ENCODE measurements at regions not wholly inside any gene's neighbourhood (a gene's known extent, or its start where the extent isn't known, plus 50 kb on each side); places are given as distances from the start of the nearest gene placed in this dataset.

- 46 to 63% methylated on average over 9 of the region's 9 CpGs for WGBS, 2 donors
- no peaks in the 10 kb centered on the region for H3K36me3 ChIP-seq (ENCODE audit: low read depth, missing control alignments)
- no peak overlapping the region for H3K4me3 ChIP-seq
- no peak overlapping the region for H3K27ac ChIP-seq
- DNase-seq: peak; percentile 76
- no peaks in the 10 kb centered on the region for H3K27me3 ChIP-seq
- H3K9me3 ChIP-seq: no peaks in the 10 kb centered on the region
- TF ChIP-seq CTCF (IDR thresholded peaks at IDR 0.05): peak; percentile 51 to 72 (median 59)
- no peak for TF ChIP-seq POLR2A (IDR thresholded peaks at IDR 0.05)
- intact Hi-C loops (cut with DNase I; ENCODE audit: low total_unique reads): no loop called here
- no peaks in the 10 kb centered on the region for H3K4me1 ChIP-seq
Observed at GRCh38 chr6:53718597-53719460, 53.3 kb upstream of the KLHL31 start.

DNA sequence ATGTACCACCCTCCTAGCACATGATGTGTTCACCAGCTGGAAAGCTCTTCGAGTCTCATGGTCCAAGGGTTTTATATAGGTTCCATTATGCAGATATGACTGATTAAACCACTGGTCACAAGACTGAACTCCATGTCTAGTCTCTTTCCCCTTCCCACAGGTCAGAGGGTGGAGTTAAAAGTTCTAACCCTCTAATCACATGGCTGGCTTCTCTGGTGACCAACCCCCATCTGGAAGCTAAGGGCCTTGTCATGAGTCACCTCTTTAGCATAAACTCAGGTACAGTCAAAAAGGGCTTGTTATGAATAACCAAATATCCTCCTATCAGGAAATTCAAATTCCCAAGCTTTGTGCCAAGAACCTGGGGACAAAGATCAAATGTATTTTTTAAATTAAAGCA is 52.0 kb upstream of the KLHL31 start:
- intact Hi-C loops (cut with DNase I; ENCODE audit: low total_unique reads): no loop called here
- Histone ChIP-seq H3K4me1 (no peaks in the 10 kb centered on the region), H3K9me3 (no peaks in the 10 kb centered on the region), H3K4me3 (no peak overlapping the region), H3K27me3 (no peaks in the 10 kb centered on the region), H3K36me3 (ENCODE audit: low read depth, missing control alignments) (no peaks in the 10 kb centered on the region), H3K27ac (no peak overlapping the region)
- no peak for DNase-seq
- 87 to 88% methylated on average over 1 of the region's 1 CpG for WGBS, 2 donors
- no peak for TF ChIP-seq CTCF (IDR thresholded peaks at IDR 0.05)
- TF ChIP-seq POLR2A (IDR thresholded peaks at IDR 0.05): no peak

GRCh38 chr6:53715434-53715833 is 49.9 kb upstream of the KLHL31 start:
- no peaks in the 10 kb centered on the region for H3K36me3 ChIP-seq (ENCODE audit: low read depth, missing control alignments)
- TF ChIP-seq POLR2A (IDR thresholded peaks at IDR 0.05) (no peak), CTCF (IDR thresholded peaks at IDR 0.05) (no peak)
- H3K27ac ChIP-seq: no peak overlapping the region
- DNase-seq: no peak
- WGBS, 2 donors: 90 to 92% methylated on average over 1 of the region's 1 CpG
- H3K4me1 ChIP-seq: no peaks in the 10 kb centered on the region
- intact Hi-C loops (cut with DNase I; ENCODE audit: low total_unique reads): no loop called here
- H3K27me3 ChIP-seq: no peaks in the 10 kb centered on the region
- H3K4me3 ChIP-seq: no peak overlapping the region
- H3K9me3 ChIP-seq: no peaks in the 10 kb centered on the region

All from testis (tissue), 2 donors.